ENCODE measurements at regions not wholly inside any gene's neighbourhood (a gene's known extent, or its start where the extent isn't known, plus 50 kb on each side); places are given as distances from the start of the nearest gene placed in this dataset.

- Histone ChIP-seq H3K9me3 (ENCODE audit: low read depth) (no peaks in the 10 kb centered on the region), H3K4me2 (no peak overlapping the region), H3K4me1 (ENCODE audit: insufficient read depth) (no peaks in the 10 kb centered on the region), H3K27me3 (no peaks in the 10 kb centered on the region), H3K9me2 (replicated peaks; ENCODE audit: insufficient read depth) (no peaks in the 10 kb centered on the region), H3K79me2 (no peaks in the 10 kb centered on the region), H2AFZ (no peak overlapping the region), H4K20me1 (ENCODE audit: insufficient read depth, poor library complexity, severe bottlenecking) (no peaks in the 10 kb centered on the region), H3K27ac (no peak overlapping the region), H3K36me3 (replicated peaks; ENCODE audit: insufficient read depth, low read depth) (no peaks in the 10 kb centered on the region), H3K4me3 (no peak overlapping the region)
- DNase-seq (ENCODE audit: low spot score), result no peak
- WGBS (ENCODE audit: low lambda C conversion rate, missing lambda C conversion rate), result 69% methylated on average over 5 of the region's 5 CpGs
- no peak for TF ChIP-seq CTCF (IDR thresholded peaks at IDR 0.05; ENCODE audit: poor library complexity)
- no peak for TF ChIP-seq EZH2 (IDR thresholded peaks at IDR 0.05; ENCODE audit: borderline replicate concordance)
- no peak for TF ChIP-seq EZH2phosphoT487 (IDR thresholded peaks at IDR 0.05; ENCODE audit: low read depth, severe bottlenecking, unreplicated experiment)
These were observed 952.8 kb upstream of the EDIL3 start for GRCh38 chr5:85337435-85337834.

GRCh38 chr5:85340790-85341189 lies 956.1 kb upstream of the EDIL3 start:
- TF ChIP-seq CTCF (IDR thresholded peaks at IDR 0.05; ENCODE audit: poor library complexity) (no peak), EZH2 (IDR thresholded peaks at IDR 0.05; ENCODE audit: borderline replicate concordance) (no peak), EZH2phosphoT487 (IDR thresholded peaks at IDR 0.05; ENCODE audit: low read depth, severe bottlenecking, unreplicated experiment) (no peak)
- H4K20me1 ChIP-seq (ENCODE audit: insufficient read depth, poor library complexity, severe bottlenecking), result no peaks in the 10 kb centered on the region
- no peaks in the 10 kb centered on the region for H3K9me2 ChIP-seq (replicated peaks; ENCODE audit: insufficient read depth)
- no peak overlapping the region for H2AFZ ChIP-seq
- no peaks in the 10 kb centered on the region for H3K27me3 ChIP-seq
- no peak overlapping the region for H3K27ac ChIP-seq
- H3K9me3 ChIP-seq (ENCODE audit: low read depth), result no peaks in the 10 kb centered on the region
- no peak overlapping the region for H3K4me2 ChIP-seq
- no peak overlapping the region for H3K4me3 ChIP-seq
- no peaks in the 10 kb centered on the region for H3K79me2 ChIP-seq
- DNase-seq (ENCODE audit: low spot score), result no peak
- H3K4me1 ChIP-seq (ENCODE audit: insufficient read depth), result no peaks in the 10 kb centered on the region
- H3K36me3 ChIP-seq (replicated peaks; ENCODE audit: insufficient read depth, low read depth), result no peaks in the 10 kb centered on the region

GRCh38 chr5:85345818-85346217 lies 961.1 kb upstream of the EDIL3 start:
- no peaks in the 10 kb centered on the region for H3K27me3 ChIP-seq
- H3K4me1 ChIP-seq (ENCODE audit: insufficient read depth), result no peaks in the 10 kb centered on the region
- 85% methylated on average over 2 of the region's 2 CpGs for WGBS (ENCODE audit: low lambda C conversion rate, missing lambda C conversion rate)
- no peaks in the 10 kb centered on the region for H4K20me1 ChIP-seq (ENCODE audit: insufficient read depth, poor library complexity, severe bottlenecking)
- no peaks in the 10 kb centered on the region for H3K9me2 ChIP-seq (replicated peaks; ENCODE audit: insufficient read depth)
- no peak overlapping the region for H3K4me3 ChIP-seq
- H3K27ac ChIP-seq, result no peak overlapping the region
- TF ChIP-seq CTCF (IDR thresholded peaks at IDR 0.05; ENCODE audit: poor library complexity) (no peak), EZH2phosphoT487 (IDR thresholded peaks at IDR 0.05; ENCODE audit: low read depth, severe bottlenecking, unreplicated experiment) (no peak), EZH2 (IDR thresholded peaks at IDR 0.05; ENCODE audit: borderline replicate concordance) (no peak)
- no peak overlapping the region for H2AFZ ChIP-seq
- no peaks in the 10 kb centered on the region for H3K9me3 ChIP-seq (ENCODE audit: low read depth)
- H3K36me3 ChIP-seq (replicated peaks; ENCODE audit: insufficient read depth, low read depth), result no peaks in the 10 kb centered on the region
- DNase-seq (ENCODE audit: low spot score), result no peak
- H3K79me2 ChIP-seq, result no peaks in the 10 kb centered on the region
- H3K4me2 ChIP-seq, result no peak overlapping the region

GRCh38 chr5:85357309-85357708 lies 972.6 kb upstream of the EDIL3 start:
- WGBS (ENCODE audit: low lambda C conversion rate, missing lambda C conversion rate), result 93% methylated on average over 1 of the region's 1 CpG

More at GRCh38 chr5:85357309-85357708, 972.6 kb upstream of the EDIL3 start:
- Histone ChIP-seq H2AFZ (no peak overlapping the region), H3K4me2 (no peak overlapping the region), H3K9me3 (ENCODE audit: low read depth) (no peaks in the 10 kb centered on the region), H3K27me3 (no peaks in the 10 kb centered on the region), H3K4me1 (ENCODE audit: insufficient read depth) (no peaks in the 10 kb centered on the region), H3K79me2 (no peaks in the 10 kb centered on the region), H3K36me3 (replicated peaks; ENCODE audit: insufficient read depth, low read depth) (no peaks in the 10 kb centered on the region), H4K20me1 (ENCODE audit: insufficient read depth, poor library complexity, severe bottlenecking) (no peaks in the 10 kb centered on the region), H3K4me3 (no peak overlapping the region), H3K9me2 (replicated peaks; ENCODE audit: insufficient read depth) (no peaks in the 10 kb centered on the region), H3K27ac (no peak overlapping the region)
- TF ChIP-seq EZH2 (IDR thresholded peaks at IDR 0.05; ENCODE audit: borderline replicate concordance) (no peak), EZH2phosphoT487 (IDR thresholded peaks at IDR 0.05; ENCODE audit: low read depth, severe bottlenecking, unreplicated experiment) (no peak)
- DNase-seq (ENCODE audit: low spot score), result no peak
